Activated CD4-positive, alpha-beta T cell treated with anti-CD3 and anti-CD28 coated beads, Interleukin-2, Interleukin-4, amounts not matched to agents 100 ng/mL and 50 ng/mL, durations not matched to agents 16 hours and 8 hours (primary cell): ENCODE measurements at regions not wholly inside any gene's neighbourhood (a gene's known extent, or its start where the extent isn't known, plus 50 kb on each side); places are given as distances from the start of the nearest gene placed in this dataset.
"Not testable (repeated sequence)": the region's sequence is repeated elsewhere in the genome, so short reads cannot be mapped to it uniquely, and the experiment has no call there.

Experiments used
- DNase-seq: peaks from one replicate; pipeline ENCODE4 v3.0.0-alpha.2; 2020; ENCODE audit warnings: low spot score

GRCh38 chr19:27884376-27884775 is 1328.6 kb downstream of the UQCRFS1 start:
- DNase-seq, result no peak

GRCh38 chr19:27881213-27881612 is 1331.7 kb downstream of the UQCRFS1 start:
- DNase-seq, result no peak

DNA sequence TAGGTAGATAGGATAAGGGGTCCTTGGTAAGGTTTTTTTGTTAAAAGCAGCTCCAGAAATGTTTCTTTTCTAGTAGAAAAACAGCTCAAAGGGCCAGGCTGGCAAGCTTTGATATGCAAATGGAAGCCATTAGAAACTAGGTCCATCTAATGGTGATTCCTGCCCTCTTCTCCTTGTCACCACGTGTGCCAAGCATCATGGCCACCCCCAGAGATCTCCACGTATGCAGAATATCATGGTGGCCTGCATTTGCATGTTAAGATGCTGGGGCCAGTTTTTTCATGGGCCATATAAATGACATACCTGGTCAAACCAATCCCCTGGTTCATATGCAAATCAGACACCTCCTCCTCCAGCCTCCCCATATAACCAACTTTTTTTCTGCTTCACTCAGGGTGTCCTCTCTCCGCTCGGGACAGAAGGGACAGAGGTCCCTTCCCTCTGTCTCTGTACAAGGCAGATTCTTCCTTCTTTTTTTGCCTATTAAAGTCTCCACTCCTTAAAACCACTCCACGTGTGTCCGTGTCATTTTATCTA is 1335.9 kb downstream of the UQCRFS1 start:
- DNase-seq, result no peak

DNA sequence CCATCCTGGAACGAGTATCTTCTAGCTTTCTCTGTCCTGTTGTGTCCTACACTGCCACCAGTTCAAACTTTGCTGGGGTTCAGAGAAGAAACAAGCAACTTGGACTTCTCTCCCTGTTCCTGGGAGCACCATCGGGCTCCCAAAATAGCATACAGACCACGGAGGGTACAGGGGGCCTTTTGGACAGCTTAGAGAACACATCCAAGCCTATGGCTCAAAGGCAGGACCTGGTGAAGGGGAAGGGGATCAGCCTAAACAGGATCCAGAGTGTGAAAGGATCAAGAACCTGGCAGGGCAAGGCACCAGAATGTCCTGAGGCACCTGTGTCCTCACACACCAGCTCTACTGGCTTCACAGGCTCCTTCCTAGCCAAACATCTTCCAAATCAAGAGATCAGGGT is 1336.5 kb downstream of the UQCRFS1 start:
- DNase-seq, result no peak

- no peak for DNase-seq
Measured at GRCh38 chr19:27872370-27872769, 1340.6 kb downstream of the UQCRFS1 start.

DNA sequence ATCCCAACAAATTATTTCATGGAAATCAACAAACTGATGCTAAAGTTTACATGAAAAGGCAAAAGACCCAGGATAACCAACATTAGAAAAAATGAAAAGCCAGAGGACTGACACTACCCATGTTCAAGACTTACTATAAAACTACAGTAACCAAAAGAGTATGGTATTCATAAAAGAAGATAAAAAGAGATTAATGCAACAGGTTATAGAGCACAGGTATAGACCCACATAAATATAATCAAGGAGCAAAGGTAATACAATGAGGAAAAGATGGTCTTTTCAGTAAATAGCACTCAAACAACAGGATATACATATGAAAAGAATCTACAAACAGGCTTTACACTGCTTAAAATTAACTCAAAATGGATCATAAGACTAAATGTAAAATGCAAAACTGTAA is 1342.7 kb downstream of the UQCRFS1 start:
- no peak for DNase-seq

DNA sequence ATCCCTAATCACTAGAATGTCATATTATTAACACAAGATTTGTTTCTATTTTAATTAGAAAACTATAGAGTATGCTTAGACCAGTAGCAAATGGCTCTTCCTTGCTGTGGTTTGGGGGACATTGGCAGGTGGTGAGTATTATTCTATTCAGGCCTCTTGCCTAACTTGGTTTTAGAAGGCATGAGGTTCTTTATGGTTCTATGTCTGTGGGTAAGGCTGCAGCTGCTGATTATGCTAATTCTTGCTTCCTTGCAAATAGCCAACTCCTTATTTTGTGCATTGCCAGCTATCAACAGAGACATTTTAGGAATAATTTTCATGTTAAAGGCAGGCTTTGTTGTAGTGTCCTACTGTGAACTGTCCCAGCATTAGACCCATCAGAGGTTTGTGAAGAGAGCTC is 1344.9 kb downstream of the UQCRFS1 start:
- no peak for DNase-seq

- DNase-seq, result no peak
Measured at GRCh38 chr19:27865927-27866777, 1346.8 kb downstream of the UQCRFS1 start.

DNA sequence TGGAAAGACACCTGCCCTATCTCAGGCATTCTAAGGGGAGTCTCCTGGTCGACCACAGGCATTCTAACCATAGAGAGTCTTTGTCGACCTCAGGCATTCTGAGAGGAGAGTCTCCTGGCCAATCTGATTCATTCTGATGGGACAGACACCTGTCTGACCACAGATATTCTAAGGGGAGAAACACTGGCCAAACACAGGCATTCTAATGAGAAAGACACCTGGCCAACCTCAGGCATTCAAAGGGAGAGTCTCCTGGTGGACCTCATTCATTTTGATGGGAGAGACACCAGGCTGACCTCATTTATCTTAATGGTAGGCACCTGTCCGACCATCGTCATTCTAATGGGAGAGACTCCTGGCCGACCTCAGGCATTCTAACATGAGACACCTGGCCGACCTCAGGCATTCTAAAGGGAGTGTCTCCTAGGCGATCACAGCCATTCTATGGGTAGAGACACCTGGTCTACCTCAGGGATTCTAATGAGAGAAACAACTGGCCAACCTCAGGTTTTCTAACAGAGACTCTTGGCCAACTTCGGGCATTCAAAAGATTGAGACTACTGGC is 1351.5 kb downstream of the UQCRFS1 start:
- no peak for DNase-seq

DNA sequence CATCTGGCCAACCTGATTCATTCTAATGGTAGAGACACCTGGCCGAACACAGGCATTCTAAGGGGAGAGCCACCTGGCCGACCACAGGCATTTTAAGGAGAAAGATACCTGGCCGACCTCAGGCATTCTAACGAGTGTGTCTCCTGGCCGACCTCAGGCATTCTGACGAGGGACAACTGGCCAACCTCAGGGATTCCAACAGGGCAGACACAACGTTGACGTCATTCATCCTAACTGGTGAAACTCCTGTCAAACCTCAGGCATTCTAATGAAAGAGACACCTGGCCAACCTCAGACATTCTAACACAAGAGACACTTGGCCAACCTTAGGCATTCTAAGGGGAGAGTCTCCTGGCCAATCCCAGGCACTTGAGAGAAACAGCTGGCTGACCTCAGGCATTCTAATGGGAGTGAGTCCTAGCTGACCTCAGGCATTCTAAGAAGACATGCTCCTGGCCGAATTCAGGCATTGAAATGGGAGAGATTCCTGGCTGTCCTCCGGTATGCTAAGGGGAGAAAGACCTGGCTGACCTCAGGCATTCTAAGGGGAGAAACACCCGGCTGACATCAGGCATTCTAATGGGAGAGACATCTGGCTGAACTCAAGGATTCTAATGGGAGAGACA is 1352.5 kb downstream of the UQCRFS1 start:
- DNase-seq, result no peak

DNA sequence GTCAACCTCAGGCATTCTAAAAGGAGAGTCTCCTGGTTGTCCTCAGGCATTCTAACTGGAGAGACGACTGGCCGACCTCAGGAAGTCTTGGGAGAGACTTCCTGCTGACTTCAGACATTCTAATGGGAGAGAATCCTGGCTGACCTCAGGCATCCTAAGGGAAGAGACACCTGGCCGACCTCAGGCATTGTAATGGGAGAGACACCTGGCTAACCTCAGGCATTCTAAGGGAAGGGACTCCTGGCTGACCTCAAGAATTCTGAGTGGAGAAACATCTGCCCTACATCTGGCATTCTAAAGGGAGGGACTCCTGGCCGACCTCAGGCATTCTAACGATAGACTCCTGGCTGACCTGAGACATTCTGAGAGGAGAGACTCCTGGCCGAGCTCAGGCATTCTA is 1353.3 kb downstream of the UQCRFS1 start:
- no peak for DNase-seq

- no peak for DNase-seq
Measured at GRCh38 chr19:27858981-27859581, 1353.9 kb downstream of the UQCRFS1 start.

GRCh38 chr19:27852931-27853330 is 1360.0 kb downstream of the UQCRFS1 start:
- not testable (repeated sequence) for DNase-seq

GRCh38 chr19:27851543-27852060 is 1361.3 kb downstream of the UQCRFS1 start:
- DNase-seq, result no peak

DNA sequence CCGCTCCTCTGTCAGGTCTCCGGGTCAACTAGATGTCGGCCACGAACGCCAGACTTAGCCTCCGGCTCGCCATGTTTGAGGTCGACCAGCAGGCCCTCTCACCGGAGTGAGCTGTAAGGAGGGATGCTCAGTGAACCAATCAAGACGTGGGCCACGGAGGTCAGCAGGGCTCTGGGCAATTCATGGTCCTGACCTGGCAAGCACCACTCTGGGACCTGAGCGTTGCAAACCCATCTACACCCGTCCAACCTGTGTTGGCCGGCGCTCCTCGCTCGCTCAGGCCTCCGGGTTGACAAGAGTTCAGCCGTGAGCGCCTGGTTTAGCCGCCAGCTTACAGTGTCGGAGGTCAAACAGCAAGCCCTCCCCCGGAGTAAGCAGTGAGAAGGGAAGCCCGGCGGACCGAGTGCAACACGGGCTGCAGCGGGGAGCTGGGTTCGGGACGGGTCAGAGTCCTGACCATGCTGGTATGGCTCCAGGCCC is 1361.9 kb downstream of the UQCRFS1 start:
- no peak for DNase-seq

DNA sequence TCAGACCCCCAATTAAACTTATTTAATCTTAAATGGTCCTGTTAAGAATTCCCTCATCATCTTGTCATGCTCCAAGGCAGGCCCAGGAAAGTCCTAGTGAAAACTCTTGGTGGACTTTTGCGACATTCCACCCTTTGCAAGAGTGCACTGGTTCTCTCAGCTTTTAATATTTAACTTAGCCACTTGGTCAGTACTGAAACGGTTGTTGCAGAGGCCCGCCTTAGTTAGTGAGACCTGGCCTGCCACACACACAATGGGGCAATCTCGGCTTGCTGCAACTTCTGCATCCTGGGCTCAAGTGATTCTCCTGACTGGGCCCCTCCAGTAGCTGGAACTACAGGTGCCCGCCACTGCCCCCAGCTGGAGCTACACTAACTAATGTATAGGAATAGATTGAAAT is 1366.0 kb downstream of the UQCRFS1 start:
- no peak for DNase-seq

- no peak for DNase-seq
Measured at GRCh38 chr19:27844261-27844660, 1368.7 kb downstream of the UQCRFS1 start.

DNA sequence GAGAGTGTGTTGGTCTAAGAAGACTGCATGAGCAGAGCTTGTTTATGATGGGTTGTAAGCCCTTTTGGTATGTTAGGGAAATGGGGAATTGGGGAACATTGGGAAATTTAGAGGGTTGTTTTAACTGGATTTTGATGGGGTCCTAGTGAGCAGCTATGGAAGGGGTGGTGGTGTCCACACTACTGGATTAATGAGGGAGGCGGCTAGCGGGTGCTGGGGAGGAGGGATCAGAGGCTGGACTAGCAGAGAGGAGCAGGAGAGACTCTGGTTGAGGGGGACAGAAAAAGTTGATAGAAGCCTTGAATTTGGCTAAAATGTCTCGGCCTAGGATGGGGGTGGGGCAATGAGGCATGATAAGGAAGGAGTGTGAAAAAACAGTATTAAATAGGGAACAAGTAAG is 1369.1 kb downstream of the UQCRFS1 start:
- DNase-seq, result no peak

DNA sequence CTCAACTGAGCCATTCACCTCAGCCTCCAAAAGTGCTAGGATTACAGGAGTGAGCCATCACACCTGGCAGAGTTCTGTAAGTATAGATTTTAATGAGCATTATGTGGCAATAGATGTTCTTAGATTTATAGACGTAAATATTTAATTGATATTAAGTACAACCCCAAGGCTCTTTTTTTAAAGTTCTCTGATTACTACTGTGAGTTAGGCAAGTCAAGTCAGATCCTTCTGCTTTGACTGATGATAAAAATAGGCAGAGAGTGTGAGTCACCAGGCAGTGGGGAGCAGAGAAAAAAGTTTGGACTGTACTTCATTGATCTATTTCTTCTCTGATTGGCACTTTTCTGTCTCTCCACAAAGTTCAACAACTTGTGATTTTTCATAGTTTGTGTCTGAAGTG is 1379.9 kb downstream of the UQCRFS1 start:
- no peak for DNase-seq

DNA sequence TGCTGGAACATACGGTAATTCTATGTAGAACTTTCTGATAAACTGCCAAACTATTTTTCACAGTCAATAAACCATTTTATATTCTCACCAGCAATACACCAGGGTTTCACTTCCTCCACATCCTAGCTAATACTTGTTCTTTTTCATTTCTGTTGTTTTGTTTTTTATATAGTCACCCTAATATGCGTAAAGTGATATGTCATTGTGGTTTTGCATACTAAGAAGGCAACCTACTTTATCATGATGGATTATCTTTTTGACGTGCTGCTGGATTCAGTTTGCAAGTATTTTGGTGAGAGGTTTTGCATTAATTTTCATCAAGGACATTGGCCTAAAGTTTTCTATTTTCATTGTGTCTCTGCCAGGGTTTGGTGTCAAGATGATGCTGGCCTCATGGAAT is 1384.1 kb downstream of the UQCRFS1 start:
- DNase-seq, result no peak

DNA sequence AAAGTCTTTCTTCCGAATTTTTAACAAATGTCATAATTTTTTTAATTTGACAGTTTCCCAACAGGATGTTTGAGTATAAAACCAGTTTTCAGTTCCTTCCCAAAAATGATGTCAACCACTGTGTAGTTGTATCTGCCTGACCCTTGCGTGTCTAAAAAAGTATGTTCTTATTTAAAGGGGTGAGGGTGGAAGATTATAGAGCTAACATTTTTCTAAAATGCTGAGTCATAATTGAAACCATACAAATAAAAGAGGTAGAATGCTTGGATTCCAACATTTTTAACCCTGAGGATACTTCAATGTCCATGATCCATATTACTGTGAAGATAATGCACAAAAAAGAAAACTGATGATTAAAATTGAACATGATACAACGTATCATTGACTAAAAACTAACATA is 1388.8 kb downstream of the UQCRFS1 start:
- no peak for DNase-seq

GRCh38 chr19:27822336-27822735 is 1390.6 kb downstream of the UQCRFS1 start:
- DNase-seq, result no peak
